CD14-positive monocyte (primary cell): ENCODE measurements at regions not wholly inside any gene's neighbourhood (a gene's known extent, or its start where the extent isn't known, plus 50 kb on each side); places are given as distances from the start of the nearest gene placed in this dataset.
A peak's percentile ranks its signal among the peaks of the same experiment; 100 is the strongest.
"Not testable (repeated sequence)": the region's sequence is repeated elsewhere in the genome, so short reads cannot be mapped to it uniquely, and the experiment has no call there.

ENCODE experiments used
- DNase-seq, 3 donors: peaks; one replicate each; pipeline ENCODE4 v3.0.0-alpha.2; 2011 to 2022
- H2AFZ ChIP-seq: 2 replicates; pipeline ENCODE4 v1.6.0; 2012; ENCODE audit warnings: mild to moderate bottlenecking, low read depth, low read length, inconsistent platforms; ENCODE audit not compliant: insufficient read depth, poor library complexity, severe bottlenecking
- H3K27ac ChIP-seq, 2 donors: 1 replicate in 1 of 2; 2 replicates in 1 of 2; pipeline ENCODE4 v1.5.1; 2012 to 2013; ENCODE audit warnings: low read length in 2 of 2, control low read depth in 1 of 2, inconsistent platforms in 1 of 2, low read depth in 1 of 2, mild to moderate bottlenecking in 1 of 2
- H3K27me3 ChIP-seq, 2 donors: one replicate each; pipeline versions ENCODE4 v1.6.0 to v1.6.1; 2011 to 2013; ENCODE audit warnings: low read length in 2 of 2; ENCODE audit not compliant: control insufficient read depth in 2 of 2, insufficient read depth in 2 of 2
- H3K36me3 ChIP-seq, 2 donors: replicated peaks in 1 of 2; 1 replicate in 1 of 2; 2 replicates in 1 of 2; pipeline versions ENCODE4 v1.5.1 to v1.6.1; 2012 to 2013; ENCODE audit warnings: low read length in 2 of 2, control low read depth in 1 of 2, inconsistent platforms in 1 of 2, mild to moderate bottlenecking in 1 of 2; ENCODE audit not compliant: insufficient read depth in 2 of 2, control insufficient read depth in 1 of 2
- H3K4me1 ChIP-seq, 2 donors: 1 replicate in 1 of 2; 2 replicates in 1 of 2; pipeline versions ENCODE4 v1.5.1 to v1.6.1; 2012 to 2013; ENCODE audit warnings: low read length in 2 of 2, control low read depth in 1 of 2, inconsistent platforms in 1 of 2, mild to moderate bottlenecking in 1 of 2, moderate library complexity in 1 of 2; ENCODE audit not compliant: insufficient read depth in 2 of 2, control insufficient read depth in 1 of 2
- H3K4me2 ChIP-seq: replicated peaks from 2 replicates; pipeline ENCODE3; 2012; ENCODE audit warnings: low read length, moderate library complexity, mild to moderate bottlenecking; ENCODE audit not compliant: poor library complexity, severe bottlenecking; ENCODE audit errors: extremely low read depth
- H3K4me3 ChIP-seq, 3 experiments: fragments of 200-600 bp in 1 of 3; sonication (generic) in 1 of 3; replicated peaks in 1 of 3; 1 replicate in 2 of 3; 2 replicates in 1 of 3; pipeline ENCODE4 v1.5.1; 2011 to 2013; ENCODE audit warnings: low read length in 3 of 3, mild to moderate bottlenecking in 3 of 3, control low read depth in 2 of 3, low read depth in 2 of 3, inconsistent platforms in 1 of 3, moderate library complexity in 1 of 3
- H3K79me2 ChIP-seq: 2 replicates; pipeline ENCODE4 v1.6.0; 2012; ENCODE audit warnings: mild to moderate bottlenecking, control low read depth, inconsistent platforms, low read length, moderate library complexity; ENCODE audit not compliant: insufficient read depth
- H3K9ac ChIP-seq: 2 replicates; pipeline ENCODE4 v1.6.0; 2017; ENCODE audit warnings: low read length, mild to moderate bottlenecking; ENCODE audit not compliant: insufficient read depth, poor library complexity, severe bottlenecking
- H3K9me3 ChIP-seq, 2 donors: replicated peaks in 1 of 2; 1 replicate in 1 of 2; 2 replicates in 1 of 2; pipeline versions ENCODE4 v1.5.1 to v1.6.1; 2012 to 2013; ENCODE audit warnings: low read length in 2 of 2, control low read depth in 1 of 2; ENCODE audit not compliant: control insufficient read depth in 1 of 2, insufficient read depth in 1 of 2
- H4K20me1 ChIP-seq: 2 replicates; pipeline ENCODE4 v1.6.0; 2012; ENCODE audit warnings: mild to moderate bottlenecking, low read length, control low read depth, moderate library complexity; ENCODE audit not compliant: insufficient read depth
- H3K27ac Mint-ChIP-seq, 7 donors: one replicate each; pipeline ENCODE4 v1.8.0; 2020; ENCODE audit warnings: mild to moderate bottlenecking in 7 of 7, mixed read lengths in 7 of 7, moderate library complexity in 6 of 7, inconsistent platforms in 2 of 7
- H3K27me3 Mint-ChIP-seq, 3 donors: one replicate each; pipeline ENCODE4 v1.8.0; 2021 to 2022; ENCODE audit warnings: low read depth in 3 of 3, mild to moderate bottlenecking in 3 of 3, mixed read lengths in 3 of 3, moderate library complexity in 3 of 3, inconsistent platforms in 1 of 3
- H3K36me3 Mint-ChIP-seq, 2 donors: one replicate each; pipeline ENCODE4 v1.8.0; 2020; ENCODE audit warnings: mixed read lengths in 2 of 2, inconsistent platforms in 1 of 2, mild to moderate bottlenecking in 1 of 2
- H3K4me1 Mint-ChIP-seq: one replicate; pipeline ENCODE4 v1.8.0; 2020; ENCODE audit warnings: mild to moderate bottlenecking, mixed read lengths
- H3K4me3 Mint-ChIP-seq, 2 donors: one replicate each; pipeline ENCODE4 v1.8.0; 2020; ENCODE audit warnings: mild to moderate bottlenecking in 2 of 2, mixed read lengths in 2 of 2, moderate library complexity in 1 of 2
- H3K9me3 Mint-ChIP-seq, 7 donors: one replicate each; pipeline ENCODE4 v1.8.0; 2020 to 2022; ENCODE audit warnings: mixed read lengths in 7 of 7, mild to moderate bottlenecking in 6 of 7, moderate library complexity in 6 of 7, inconsistent platforms in 2 of 7
- WGBS: methylation state at CpG from one replicate; pipeline ENCODE4 v1.1.5; 2013; ENCODE audit warnings: missing lambda C conversion rate; ENCODE audit not compliant: insufficient coverage; 5-methylcytosine and 5-hydroxymethylcytosine counted together
- intact Hi-C, 2 donors: fragments of 100-400 bp; cut with micrococcal nuclease; formaldehyde crosslinking; loops; one replicate each; pipeline versions ENCODE4 v1.15.0 to v1.15.1; 2023
- TF ChIP-seq, protein P1 (sequence below): fragments of 200-600 bp; IDR thresholded peaks from one replicate; pipeline ENCODE4 v1.8.0; 2022; ENCODE audit warnings: antibody characterized with exemption, mild to moderate bottlenecking

DNA sequence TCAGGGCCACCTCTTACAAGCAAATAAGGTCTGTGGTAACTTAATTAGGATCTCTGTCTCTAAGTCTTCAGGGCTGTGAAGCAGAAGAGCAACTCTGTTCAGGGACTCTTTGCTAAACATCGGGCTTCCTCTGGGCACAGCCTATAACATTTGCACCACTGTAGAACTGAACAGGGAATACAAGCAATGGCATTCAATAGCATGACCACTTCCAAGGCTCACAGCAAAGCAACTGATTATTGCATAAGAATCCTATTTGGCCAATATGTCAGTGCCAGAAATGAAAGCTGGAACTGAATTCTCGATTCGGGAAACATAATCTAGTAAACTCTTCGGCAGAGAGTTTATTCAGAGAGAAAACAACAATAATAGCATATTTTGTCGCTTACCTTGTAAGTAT lies 92.2 kb upstream of the AMZ2 start:
- TF ChIP-seq, protein P1, sequence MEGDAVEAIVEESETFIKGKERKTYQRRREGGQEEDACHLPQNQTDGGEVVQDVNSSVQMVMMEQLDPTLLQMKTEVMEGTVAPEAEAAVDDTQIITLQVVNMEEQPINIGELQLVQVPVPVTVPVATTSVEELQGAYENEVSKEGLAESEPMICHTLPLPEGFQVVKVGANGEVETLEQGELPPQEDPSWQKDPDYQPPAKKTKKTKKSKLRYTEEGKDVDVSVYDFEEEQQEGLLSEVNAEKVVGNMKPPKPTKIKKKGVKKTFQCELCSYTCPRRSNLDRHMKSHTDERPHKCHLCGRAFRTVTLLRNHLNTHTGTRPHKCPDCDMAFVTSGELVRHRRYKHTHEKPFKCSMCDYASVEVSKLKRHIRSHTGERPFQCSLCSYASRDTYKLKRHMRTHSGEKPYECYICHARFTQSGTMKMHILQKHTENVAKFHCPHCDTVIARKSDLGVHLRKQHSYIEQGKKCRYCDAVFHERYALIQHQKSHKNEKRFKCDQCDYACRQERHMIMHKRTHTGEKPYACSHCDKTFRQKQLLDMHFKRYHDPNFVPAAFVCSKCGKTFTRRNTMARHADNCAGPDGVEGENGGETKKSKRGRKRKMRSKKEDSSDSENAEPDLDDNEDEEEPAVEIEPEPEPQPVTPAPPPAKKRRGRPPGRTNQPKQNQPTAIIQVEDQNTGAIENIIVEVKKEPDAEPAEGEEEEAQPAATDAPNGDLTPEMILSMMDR = no peak
- H2AFZ ChIP-seq = no peak overlapping the region
- no peaks in the 10 kb centered on the region for H3K4me1 ChIP-seq
- H3K27ac ChIP-seq = no peak overlapping the region
- H3K79me2 ChIP-seq = no peaks in the 10 kb centered on the region
- no peaks in the 10 kb centered on the region for H4K20me1 ChIP-seq
- no peaks in the 10 kb centered on the region for H3K9me3 ChIP-seq
- no peaks in the 10 kb centered on the region for H3K4me1 Mint-ChIP-seq
- intact Hi-C loops = no loop called here
- no peak overlapping the region for H3K9ac ChIP-seq
- H3K27ac Mint-ChIP-seq = no peak overlapping the region
- H3K4me3 Mint-ChIP-seq = no peak overlapping the region
- H3K9me3 Mint-ChIP-seq = peaks cover 0 to 3% (median 0%) of the 10 kb centered on the region in 7 donors
- no peak overlapping the region for H3K4me2 ChIP-seq
- H3K27me3 Mint-ChIP-seq = peaks cover 0 to 2% (median 0%) of the 10 kb centered on the region in 3 donors
- WGBS = 100% methylated on average over 1 of the region's 5 CpGs
- H3K4me3 ChIP-seq = no peak overlapping the region
- H3K36me3 ChIP-seq = no peaks in the 10 kb centered on the region
- DNase-seq = no peak
- H3K27me3 ChIP-seq = no peaks in the 10 kb centered on the region
- H3K36me3 Mint-ChIP-seq = no peaks in the 10 kb centered on the region

DNA sequence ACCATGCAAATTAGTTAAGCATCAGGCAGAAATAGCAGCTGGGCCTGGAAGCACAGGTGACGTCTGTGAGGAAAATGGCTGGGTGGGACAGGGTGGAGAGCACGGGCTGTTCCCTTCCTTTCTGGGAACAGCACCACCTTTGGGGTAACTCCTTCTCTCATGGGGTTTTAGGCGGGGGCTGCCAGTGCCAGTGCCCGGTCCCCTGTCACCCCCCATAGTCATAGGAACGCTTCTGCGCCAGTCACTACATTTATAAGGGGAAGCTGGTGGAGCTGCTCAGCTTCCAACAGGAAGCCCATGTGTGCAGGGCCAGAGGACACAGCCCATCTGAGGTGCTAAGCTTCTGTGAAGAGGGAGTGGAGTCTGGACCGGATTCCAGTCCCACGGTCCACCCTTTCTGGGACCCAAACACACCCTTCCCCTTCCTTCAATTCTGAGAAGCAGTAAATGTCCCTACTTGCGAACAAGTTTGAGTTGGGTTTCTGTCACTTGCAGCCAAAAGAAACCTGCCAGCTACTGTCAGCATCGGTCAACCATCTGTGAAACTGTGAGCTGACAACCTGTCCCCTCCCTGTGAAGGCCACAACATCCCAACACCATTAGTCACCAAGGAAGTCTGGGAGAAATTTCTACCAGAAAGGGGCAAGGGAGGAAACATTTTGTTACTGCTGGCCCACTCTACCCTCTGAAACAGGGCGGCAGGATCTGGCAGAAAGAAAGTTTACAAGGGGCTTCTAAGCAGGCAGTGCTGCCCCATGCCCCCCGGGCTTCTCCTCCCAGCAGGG lies 86.0 kb upstream of the AMZ2 start:
- H3K9ac ChIP-seq = no peak overlapping the region
- DNase-seq = no peak
- H3K4me1 Mint-ChIP-seq = peaks cover 5% of the 10 kb centered on the region
- H3K27ac ChIP-seq = no peak overlapping the region
- no peaks in the 10 kb centered on the region for H3K36me3 Mint-ChIP-seq
- H2AFZ ChIP-seq = no peak overlapping the region
- no peaks in the 10 kb centered on the region for H3K9me3 ChIP-seq
- 84% methylated on average over 6 of the region's 12 CpGs for WGBS
- H4K20me1 ChIP-seq = no peaks in the 10 kb centered on the region
- no peak overlapping the region for H3K4me3 Mint-ChIP-seq
- H3K27ac Mint-ChIP-seq = peak overlapping the region in 1 of 7 donors; percentile 10
- no peaks in the 10 kb centered on the region for H3K36me3 ChIP-seq
- H3K4me2 ChIP-seq = no peak overlapping the region
- H3K4me3 ChIP-seq = no peak overlapping the region
- no peaks in the 10 kb centered on the region for H3K9me3 Mint-ChIP-seq
- no peaks in the 10 kb centered on the region for H3K27me3 ChIP-seq
- TF ChIP-seq, protein P1 = no peak
- no peaks in the 10 kb centered on the region for H3K79me2 ChIP-seq
- no peaks in the 10 kb centered on the region for H3K4me1 ChIP-seq
- intact Hi-C loops = no loop called here
- peaks cover 0 to 3% (median 0%) of the 10 kb centered on the region in 3 donors for H3K27me3 Mint-ChIP-seq

DNA sequence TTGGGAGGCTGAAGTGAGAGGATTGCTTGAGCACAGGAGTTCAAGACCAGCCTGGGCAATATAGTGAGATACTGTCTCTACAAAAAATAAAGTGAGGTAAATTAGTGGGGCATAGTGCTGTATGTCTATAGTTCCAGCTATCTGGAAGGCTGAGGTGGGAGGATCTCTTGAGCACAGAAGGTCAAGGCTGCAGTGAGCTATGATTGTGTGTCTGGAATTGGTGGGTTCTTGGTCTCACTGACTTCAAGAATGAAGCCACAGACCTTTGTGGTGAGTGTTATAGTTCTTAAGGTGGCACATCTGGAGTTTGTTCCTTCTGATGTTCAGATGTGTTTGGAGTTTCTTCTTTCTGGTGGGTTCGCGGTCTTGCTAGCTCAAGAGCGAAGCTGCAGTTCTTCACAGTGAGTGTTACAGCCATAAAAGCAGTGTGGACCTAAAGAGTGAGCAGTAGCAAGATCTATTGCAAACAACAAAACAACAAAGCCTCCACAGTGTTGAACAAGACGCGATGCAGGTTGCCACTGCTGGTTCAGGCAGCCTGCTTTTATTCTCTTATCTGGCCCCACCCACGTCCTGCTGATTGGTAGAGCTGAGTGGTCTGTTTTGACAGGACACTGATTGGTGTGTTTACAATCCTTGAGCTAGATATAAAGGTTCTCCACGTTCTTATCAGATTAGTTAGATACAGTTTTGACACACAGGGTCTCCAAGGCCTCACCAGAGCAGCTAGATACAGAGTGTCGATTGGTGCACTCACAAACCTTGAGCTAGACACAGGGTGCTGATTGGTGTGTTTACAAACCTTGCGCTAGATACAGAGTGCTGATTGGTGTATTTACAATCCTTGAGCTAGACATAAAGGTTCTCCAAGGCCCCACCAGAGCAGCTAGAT lies 79.3 kb upstream of the AMZ2 start:
- H3K9me3 ChIP-seq, H3K4me1 ChIP-seq, H3K4me3 ChIP-seq, H3K9me3 Mint-ChIP-seq, H3K27me3 ChIP-seq, H3K4me1 Mint-ChIP-seq, H3K36me3 ChIP-seq, H4K20me1 ChIP-seq, H3K27ac ChIP-seq, H3K9ac ChIP-seq, intact Hi-C loops, H3K4me2 ChIP-seq, H3K27ac Mint-ChIP-seq, H2AFZ ChIP-seq, H3K4me3 Mint-ChIP-seq, DNase-seq, H3K79me2 ChIP-seq, H3K27me3 Mint-ChIP-seq, H3K36me3 Mint-ChIP-seq: not testable (repeated sequence)
- WGBS = 100% methylated on average over 3 of the region's 9 CpGs
